Effector CD4-positive, alpha-beta T cell (primary cell): ENCODE measurements at regions not wholly inside any gene's neighbourhood (a gene's known extent, or its start where the extent isn't known, plus 50 kb on each side); places are given as distances from the start of the nearest gene placed in this dataset.
"Not testable (repeated sequence)": the region's sequence is repeated elsewhere in the genome, so short reads cannot be mapped to it uniquely, and the experiment has no call there.

Source experiments
- DNase-seq: peaks from one replicate; pipeline ENCODE4 v3.0.0-alpha.2; 2020

- DNase-seq = no peak
Measured at GRCh38 chr16:86219655-86220445, 290.5 kb upstream of the FOXF1 start.

GRCh38 chr16:86220561-86220960, 289.8 kb upstream of the FOXF1 start:
- no peak for DNase-seq

- DNase-seq = no peak
Measured at GRCh38 chr16:86221085-86221484, 289.2 kb upstream of the FOXF1 start.

GRCh38 chr16:86222547-86222946, 287.8 kb upstream of the FOXF1 start:
- no peak for DNase-seq

GRCh38 chr16:86222965-86223551, 287.3 kb upstream of the FOXF1 start:
- no peak for DNase-seq

GRCh38 chr16:86224126-86224525, 286.2 kb upstream of the FOXF1 start:
- DNase-seq = no peak

GRCh38 chr16:86224629-86225028, 285.7 kb upstream of the FOXF1 start:
- no peak for DNase-seq

GRCh38 chr16:86225905-86226371, 284.4 kb upstream of the FOXF1 start:
- no peak for DNase-seq

GRCh38 chr16:86227041-86227440, 283.3 kb upstream of the FOXF1 start:
- DNase-seq = no peak

GRCh38 chr16:86227801-86228200, 282.5 kb upstream of the FOXF1 start:
- DNase-seq = no peak

GRCh38 chr16:86228713-86229112, 281.6 kb upstream of the FOXF1 start:
- no peak for DNase-seq

GRCh38 chr16:86229283-86229682, 281.0 kb upstream of the FOXF1 start:
- DNase-seq = no peak

GRCh38 chr16:86229866-86230656, 280.3 kb upstream of the FOXF1 start:
- DNase-seq = no peak

- no peak for DNase-seq
Measured at GRCh38 chr16:86231321-86231995, 278.9 kb upstream of the FOXF1 start.

GRCh38 chr16:86231996-86232350, 278.4 kb upstream of the FOXF1 start:
- DNase-seq = no peak

- no peak for DNase-seq
Measured at GRCh38 chr16:86232496-86232895, 277.8 kb upstream of the FOXF1 start.

GRCh38 chr16:86233506-86233905, 276.8 kb upstream of the FOXF1 start:
- DNase-seq = not testable (repeated sequence)

GRCh38 chr16:86239381-86239780, 270.9 kb upstream of the FOXF1 start:
- DNase-seq = no peak

- no peak for DNase-seq
Measured at GRCh38 chr16:86240716-86241363, 269.5 kb upstream of the FOXF1 start.

- DNase-seq = no peak
Measured at GRCh38 chr16:86241681-86242080, 268.6 kb upstream of the FOXF1 start.

- no peak for DNase-seq
Measured at GRCh38 chr16:86242244-86243122, 267.8 kb upstream of the FOXF1 start.

- DNase-seq = no peak
Measured at GRCh38 chr16:86243123-86243473, 267.2 kb upstream of the FOXF1 start.
